ENCODE measurements at regions not wholly inside any gene's neighbourhood (a gene's known extent, or its start where the extent isn't known, plus 50 kb on each side); places are given as distances from the start of the nearest gene placed in this dataset.

DNA sequence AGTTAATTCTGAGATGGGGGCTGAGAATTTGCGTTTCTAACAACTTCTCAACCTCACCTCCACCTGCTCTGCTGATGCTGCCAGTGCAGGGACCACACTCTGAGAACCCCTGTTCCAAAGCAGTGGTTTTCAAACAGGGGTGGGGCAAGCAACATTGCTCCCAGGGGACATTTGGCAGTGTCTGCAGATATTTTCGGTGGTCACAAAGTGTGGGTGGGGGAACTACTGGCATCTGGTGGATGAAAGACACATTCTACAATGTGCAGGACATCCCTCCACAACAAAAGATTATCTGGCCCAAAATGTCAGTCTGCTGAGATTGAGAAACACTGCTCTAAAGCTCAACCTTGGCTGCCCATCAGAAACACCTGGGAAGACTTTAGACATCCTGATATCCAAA is 188.7 kb upstream of the SATB2 start:
- TF ChIP-seq SPI1 (IDR thresholded peaks at IDR 0.05; ENCODE audit: low read depth, low read length) (no peak), TAF1 (IDR thresholded peaks at IDR 0.05; ENCODE audit: low read depth, low read length) (no peak), POLR2AphosphoS5 (IDR thresholded peaks at IDR 0.05; ENCODE audit: low read depth, low read length) (no peak)
